Endodermal cell (in vitro differentiated cells): ENCODE measurements at regions not wholly inside any gene's neighbourhood (a gene's known extent, or its start where the extent isn't known, plus 50 kb on each side); places are given as distances from the start of the nearest gene placed in this dataset.

Source experiments
- DNase-seq: peaks from one replicate; pipeline ENCODE4 v3.0.0-alpha.2; 2017
- H3K27ac ChIP-seq: 2 replicates; pipeline ENCODE4 v1.5.1; 2013; ENCODE audit warnings: mild to moderate bottlenecking, low read depth, low read length, moderate library complexity
- H3K27me3 ChIP-seq: 2 replicates; pipeline ENCODE4 v1.6.1; 2013; ENCODE audit warnings: mild to moderate bottlenecking, low read length, moderate library complexity; ENCODE audit not compliant: insufficient read depth, control insufficient read depth, poor library complexity, severe bottlenecking
- H3K36me3 ChIP-seq: 2 replicates; pipeline ENCODE4 v1.7.0; 2013; ENCODE audit warnings: mild to moderate bottlenecking, low read length, moderate library complexity; ENCODE audit not compliant: control insufficient read depth, insufficient read depth
- H3K4me1 ChIP-seq: one replicate; pipeline ENCODE4 v1.7.0; 2013; ENCODE audit warnings: low read length; ENCODE audit not compliant: control insufficient read depth, insufficient read depth
- H3K4me3 ChIP-seq: 2 replicates; pipeline ENCODE4 v1.5.1; 2013; ENCODE audit warnings: mild to moderate bottlenecking, low read length, moderate library complexity
- H3K9ac ChIP-seq: 2 replicates; pipeline ENCODE4 v1.6.1; 2013; ENCODE audit warnings: mild to moderate bottlenecking, low read length, moderate library complexity; ENCODE audit not compliant: poor library complexity, severe bottlenecking; ENCODE audit errors: extremely low read depth
- H3K9me3 ChIP-seq: 2 replicates; pipeline ENCODE4 v1.6.1; 2013; ENCODE audit warnings: mild to moderate bottlenecking, low read length, moderate library complexity; ENCODE audit not compliant: control insufficient read depth
- H3K27ac Mint-ChIP-seq: 2 replicates; pipeline ENCODE4 v1.8.0; 2020; ENCODE audit warnings: mixed read lengths
- H3K27me3 Mint-ChIP-seq: 2 replicates; pipeline ENCODE4 v1.8.0; 2021; ENCODE audit warnings: mild to moderate bottlenecking, mixed read lengths; ENCODE audit not compliant: insufficient read depth
- H3K36me3 Mint-ChIP-seq: 2 replicates; pipeline ENCODE4 v1.8.0; 2020; ENCODE audit warnings: low read depth, mixed read lengths
- H3K4me1 Mint-ChIP-seq: 2 replicates; pipeline ENCODE4 v1.8.0; 2020; ENCODE audit warnings: mixed read lengths
- H3K4me3 Mint-ChIP-seq: 2 replicates; pipeline ENCODE4 v1.8.0; 2020; ENCODE audit warnings: mild to moderate bottlenecking, moderate library complexity, mixed read lengths
- H3K9me3 Mint-ChIP-seq: 2 replicates; pipeline ENCODE4 v1.8.0; 2020; ENCODE audit warnings: mild to moderate bottlenecking, mixed read lengths
- WGBS, 2 experiments: methylation state at CpG; one replicate each; pipeline versions ENCODE4 v1.1.5 to v1.1.7; 2013; ENCODE audit warnings: missing lambda C conversion rate in 2 of 2, mixed read lengths in 1 of 2; ENCODE audit not compliant: insufficient coverage in 1 of 2, insufficient read length in 1 of 2; 5-methylcytosine and 5-hydroxymethylcytosine counted together
- TF ChIP-seq, protein P1 (sequence below): fragments of 200-600 bp; sonication (generic); conservative IDR thresholded peaks from 2 replicates; pipeline ENCODE4 v1.5.0; 2021; ENCODE audit warnings: antibody characterized with exemption, mild to moderate bottlenecking

DNA sequence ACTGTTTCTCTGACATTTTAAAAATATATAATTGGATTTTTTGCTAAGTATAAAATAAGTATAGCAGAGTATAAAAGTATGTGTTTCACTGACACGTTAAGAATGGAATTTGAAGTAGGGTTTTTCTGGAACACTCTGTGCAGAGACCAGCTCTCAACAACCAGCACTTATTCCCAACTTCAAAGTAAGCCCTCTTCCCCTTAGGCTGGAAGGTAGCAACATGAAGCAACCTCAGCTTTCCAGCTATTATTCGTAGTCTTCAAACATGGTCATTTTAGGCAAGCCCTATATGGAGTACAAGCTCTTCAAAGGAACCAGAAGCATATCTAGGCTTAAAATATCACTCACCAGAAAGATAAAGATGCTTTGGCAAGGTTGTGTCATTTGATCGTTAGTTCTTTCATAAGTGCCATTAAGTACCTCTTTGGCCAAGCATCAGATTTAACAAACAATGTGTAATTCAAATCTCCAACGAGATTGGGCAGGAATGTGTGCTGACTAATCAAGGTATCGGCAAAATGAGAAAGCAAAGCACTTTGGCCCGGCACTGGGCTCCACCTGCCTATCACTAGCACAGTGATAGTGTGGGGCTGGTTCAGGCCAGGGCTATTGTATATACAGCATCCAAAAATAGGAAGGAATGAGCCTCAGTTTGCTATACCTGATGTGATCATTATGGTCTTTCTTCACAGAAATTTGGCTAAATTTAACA, 95.9 kb upstream of the FREM2 start:
- WGBS, 2 experiments = 80 to 92% methylated on average over 1 to 6 of the region's 6 CpGs

DNA sequence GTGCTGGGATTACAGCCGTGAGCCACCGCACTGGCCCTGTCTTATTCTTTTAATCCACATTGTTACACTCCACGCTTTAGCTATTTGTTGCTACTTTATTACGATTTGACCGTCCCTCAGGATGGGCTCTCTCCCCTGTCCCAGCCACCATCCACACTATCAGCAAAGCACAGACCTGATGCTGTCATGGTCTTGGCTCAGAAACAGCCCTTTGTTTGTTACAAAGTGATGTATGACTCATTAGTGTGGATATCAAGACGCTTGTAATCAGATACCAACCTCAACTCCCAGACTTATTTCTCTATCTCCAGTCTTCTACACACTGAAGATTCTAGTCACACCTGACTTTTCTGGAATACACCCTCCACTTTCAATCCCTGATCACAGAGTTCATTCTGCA, 84.6 kb upstream of the FREM2 start:
- H3K27me3 Mint-ChIP-seq = no peaks in the 10 kb centered on the region
- Histone ChIP-seq H3K9ac (no peak overlapping the region), H3K4me1 (no peaks in the 10 kb centered on the region), H3K27me3 (no peaks in the 10 kb centered on the region), H3K4me3 (no peak overlapping the region), H3K9me3 (no peaks in the 10 kb centered on the region), H3K36me3 (no peaks in the 10 kb centered on the region), H3K27ac (no peak overlapping the region)
- DNase-seq = no peak
- TF ChIP-seq, protein P1, sequence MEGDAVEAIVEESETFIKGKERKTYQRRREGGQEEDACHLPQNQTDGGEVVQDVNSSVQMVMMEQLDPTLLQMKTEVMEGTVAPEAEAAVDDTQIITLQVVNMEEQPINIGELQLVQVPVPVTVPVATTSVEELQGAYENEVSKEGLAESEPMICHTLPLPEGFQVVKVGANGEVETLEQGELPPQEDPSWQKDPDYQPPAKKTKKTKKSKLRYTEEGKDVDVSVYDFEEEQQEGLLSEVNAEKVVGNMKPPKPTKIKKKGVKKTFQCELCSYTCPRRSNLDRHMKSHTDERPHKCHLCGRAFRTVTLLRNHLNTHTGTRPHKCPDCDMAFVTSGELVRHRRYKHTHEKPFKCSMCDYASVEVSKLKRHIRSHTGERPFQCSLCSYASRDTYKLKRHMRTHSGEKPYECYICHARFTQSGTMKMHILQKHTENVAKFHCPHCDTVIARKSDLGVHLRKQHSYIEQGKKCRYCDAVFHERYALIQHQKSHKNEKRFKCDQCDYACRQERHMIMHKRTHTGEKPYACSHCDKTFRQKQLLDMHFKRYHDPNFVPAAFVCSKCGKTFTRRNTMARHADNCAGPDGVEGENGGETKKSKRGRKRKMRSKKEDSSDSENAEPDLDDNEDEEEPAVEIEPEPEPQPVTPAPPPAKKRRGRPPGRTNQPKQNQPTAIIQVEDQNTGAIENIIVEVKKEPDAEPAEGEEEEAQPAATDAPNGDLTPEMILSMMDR = no peak
- no peak overlapping the region for H3K27ac Mint-ChIP-seq
- peaks cover 7% of the 10 kb centered on the region for H3K4me1 Mint-ChIP-seq
- no peak overlapping the region for H3K4me3 Mint-ChIP-seq
- no peaks in the 10 kb centered on the region for H3K9me3 Mint-ChIP-seq
- WGBS, 2 experiments = 89 to 91% methylated on average over 5 to 6 of the region's 6 CpGs
- no peaks in the 10 kb centered on the region for H3K36me3 Mint-ChIP-seq

More for the DNA sequence above, 95.9 kb upstream of the FREM2 start:
- Mint-ChIP-seq H3K4me3 (no peak overlapping the region), H3K27me3 (no peaks in the 10 kb centered on the region), H3K27ac (no peak overlapping the region), H3K4me1 (no peaks in the 10 kb centered on the region), H3K9me3 (no peaks in the 10 kb centered on the region), H3K36me3 (no peaks in the 10 kb centered on the region)
- Histone ChIP-seq H3K4me1 (no peaks in the 10 kb centered on the region), H3K36me3 (no peaks in the 10 kb centered on the region), H3K9me3 (no peaks in the 10 kb centered on the region), H3K27ac (no peak overlapping the region), H3K9ac (no peak overlapping the region), H3K27me3 (no peaks in the 10 kb centered on the region), H3K4me3 (no peak overlapping the region)
- DNase-seq = no peak
- TF ChIP-seq, protein P1 = no peak

DNA sequence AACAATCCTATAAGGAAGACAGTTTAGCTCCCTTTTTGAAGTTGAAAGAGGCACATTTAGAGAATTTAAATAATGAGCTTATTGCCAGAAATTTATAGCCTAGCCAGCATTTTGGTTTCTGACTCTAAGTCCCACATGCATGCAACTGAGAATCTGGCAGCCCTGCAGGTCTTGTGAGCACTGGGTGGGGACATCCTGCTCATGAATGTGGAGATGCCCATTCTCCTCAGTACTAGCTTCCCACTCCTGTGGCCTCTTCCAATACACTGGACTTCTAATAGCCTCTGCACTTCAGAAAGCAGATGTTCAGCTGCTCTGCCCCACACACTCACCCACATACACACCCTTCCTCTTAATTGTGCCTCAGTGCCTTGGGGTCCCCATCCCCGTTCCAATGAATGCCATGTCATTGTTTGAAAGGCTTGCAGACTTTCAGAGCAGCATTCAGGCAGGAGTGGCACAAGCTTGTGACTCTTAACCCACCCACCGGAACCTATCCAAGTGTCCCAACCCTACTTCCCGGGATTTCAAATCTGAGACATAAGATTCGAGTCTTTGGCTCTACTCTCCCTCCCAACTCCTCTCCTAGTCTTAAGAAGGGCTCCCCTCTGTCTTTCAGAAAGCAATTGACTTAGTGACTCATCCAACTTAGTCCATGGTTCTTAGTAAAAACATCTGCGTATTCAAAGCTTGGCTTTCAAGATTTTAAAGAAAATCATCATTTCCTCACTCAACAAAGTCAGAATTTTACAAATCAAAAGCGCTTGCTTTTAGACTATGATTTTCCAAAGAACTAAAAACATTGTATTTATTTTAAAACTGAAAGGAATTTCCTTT, 80.0 kb upstream of the FREM2 start:
- no peak for DNase-seq
- WGBS, 2 experiments = 73 to 75% methylated on average over 3 to 5 of the region's 6 CpGs
- no peak overlapping the region for H3K4me3 Mint-ChIP-seq
- peaks cover 7% of the 10 kb centered on the region for H3K4me1 Mint-ChIP-seq
- no peak overlapping the region for H3K27ac ChIP-seq
- H3K9me3 Mint-ChIP-seq = no peaks in the 10 kb centered on the region
- peak overlapping the region; percentile 50 for H3K27ac Mint-ChIP-seq
- H3K4me3 ChIP-seq = no peak overlapping the region
- H3K4me1 ChIP-seq = no peaks in the 10 kb centered on the region
- no peaks in the 10 kb centered on the region for H3K36me3 Mint-ChIP-seq
- H3K9me3 ChIP-seq = no peaks in the 10 kb centered on the region
- no peaks in the 10 kb centered on the region for H3K27me3 Mint-ChIP-seq
- no peaks in the 10 kb centered on the region for H3K27me3 ChIP-seq
- H3K36me3 ChIP-seq = no peaks in the 10 kb centered on the region
- no peak overlapping the region for H3K9ac ChIP-seq
- TF ChIP-seq, protein P1 = no peak
